Lung (tissue), 11 donors: ENCODE measurements at regions not wholly inside any gene's neighbourhood (a gene's known extent, or its start where the extent isn't known, plus 50 kb on each side); places are given as distances from the start of the nearest gene placed in this dataset.

Source experiments
- ATAC-seq: fragments of 200-7000 bp; cut with Tn5 transposase; one replicate; pipeline ENCODE4 v1.9.1; 2020; ENCODE audit warnings: moderate number of reproducible peaks; ENCODE audit not compliant: insufficient read depth, low FRiP score
- DNase-seq, 3 donors: peaks; one replicate each; pipeline ENCODE4 v3.0.0-alpha.2; 2013 to 2017
- H3K27ac ChIP-seq, 2 donors: one replicate each; pipeline ENCODE4 v1.5.1; 2013; ENCODE audit warnings: mild to moderate bottlenecking in 2 of 2, moderate library complexity in 2 of 2, control low read depth in 1 of 2, inconsistent platforms in 1 of 2, low read depth in 1 of 2, low read length in 1 of 2
- H3K27me3 ChIP-seq, 3 donors: one replicate each; pipeline ENCODE4 v1.5.1; 2013; ENCODE audit warnings: low read length in 2 of 3; ENCODE audit not compliant: control insufficient read depth in 3 of 3, insufficient read depth in 3 of 3
- H3K36me3 ChIP-seq, 4 donors: one replicate each; pipeline ENCODE4 v1.5.1; 2013; ENCODE audit warnings: low read length in 4 of 4, mild to moderate bottlenecking in 1 of 4, moderate library complexity in 1 of 4; ENCODE audit not compliant: control insufficient read depth in 4 of 4, insufficient read depth in 4 of 4
- H3K4me1 ChIP-seq, 5 donors: one replicate each; pipeline ENCODE4 v1.5.1; 2013; ENCODE audit warnings: low read length in 5 of 5, mild to moderate bottlenecking in 2 of 5, moderate library complexity in 1 of 5; ENCODE audit not compliant: control insufficient read depth in 5 of 5, insufficient read depth in 5 of 5
- H3K4me3 ChIP-seq: one replicate; pipeline ENCODE4 v1.5.1; 2013; ENCODE audit warnings: mild to moderate bottlenecking, control low read depth, moderate library complexity
- H3K9ac ChIP-seq, 2 donors: one replicate each; pipeline ENCODE4 v1.5.1; 2013; ENCODE audit warnings: low read length in 2 of 2, control low read depth in 1 of 2; ENCODE audit not compliant: insufficient read depth in 1 of 2
- H3K9me3 ChIP-seq, 4 donors: one replicate each; pipeline ENCODE4 v1.5.1; 2013; ENCODE audit warnings: low read length in 3 of 4, mild to moderate bottlenecking in 1 of 4, moderate library complexity in 1 of 4; ENCODE audit not compliant: control insufficient read depth in 4 of 4, insufficient read depth in 3 of 4
- CTCF ChIP-seq: IDR thresholded peaks from 2 replicates; pipeline ENCODE4 v1.5.1; 2012; ENCODE audit warnings: mild to moderate bottlenecking; ENCODE audit errors: control extremely low read depth, extremely low read depth
- WGBS, 2 donors: extraction: QIAGEN DNeasy Blood & Tissue Kit; methylation state at CpG; one replicate each; pipeline ENCODE4 v1.1.7; 2013; 5-methylcytosine and 5-hydroxymethylcytosine counted together
- donor health status: control.
- donor health status: control.
- donor health status: Bipolar disorder and iron deficiency.
- donor health status: healthy.
- donor health status: DM: yes; HTN: yes; CAD: no.

- Histone ChIP-seq H3K9me3 (no peaks in the 10 kb centered on the region), H3K4me3 (no peak overlapping the region), H3K27me3 (peaks cover 0 to 11% (median 2%) of the 10 kb centered on the region in 3 donors), H3K27ac (no peak overlapping the region), H3K36me3 (no peaks in the 10 kb centered on the region), H3K4me1 (no peaks in the 10 kb centered on the region), H3K9ac (no peak overlapping the region)
- WGBS, 2 donors, result 76 to 88% methylated on average over 7 of the region's 7 CpGs
- DNase-seq (no peak), ATAC-seq (no peak)
- no peak for TF ChIP-seq CTCF
Observed at GRCh38 chr20:43255877-43256276, 66.2 kb upstream of the PTPRT start.

DNA sequence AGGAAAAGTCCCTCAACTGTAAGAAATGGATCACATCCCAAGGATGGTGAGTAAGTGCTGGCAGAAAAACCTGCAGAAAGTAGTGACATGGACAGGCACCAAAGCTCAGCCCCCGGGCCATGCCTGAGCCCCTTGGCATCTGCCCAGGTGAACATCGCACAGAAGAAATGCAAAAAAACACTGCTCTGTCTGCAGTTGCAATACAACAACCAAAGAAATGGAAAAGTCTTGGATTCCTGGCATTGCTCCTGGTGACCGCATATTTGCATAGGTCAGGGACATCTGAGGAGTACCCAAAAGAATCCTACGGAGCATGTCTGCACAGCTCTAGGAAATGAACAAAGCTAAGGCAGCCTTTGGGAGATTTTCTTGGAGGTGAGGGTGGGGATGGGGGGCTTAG is 63.1 kb upstream of the PTPRT start:
- H3K27ac ChIP-seq, result no peak overlapping the region
- 71 to 83% methylated on average over 4 of the region's 4 CpGs for WGBS, 2 donors
- no peak overlapping the region for H3K9ac ChIP-seq
- peaks cover 0 to 11% (median 2%) of the 10 kb centered on the region in 3 donors for H3K27me3 ChIP-seq
- H3K4me3 ChIP-seq, result no peak overlapping the region
- DNase-seq, result no peak
- no peaks in the 10 kb centered on the region for H3K36me3 ChIP-seq
- H3K4me1 ChIP-seq, result no peaks in the 10 kb centered on the region
- no peak for ATAC-seq
- no peak for TF ChIP-seq CTCF
- H3K9me3 ChIP-seq, result no peaks in the 10 kb centered on the region

DNA sequence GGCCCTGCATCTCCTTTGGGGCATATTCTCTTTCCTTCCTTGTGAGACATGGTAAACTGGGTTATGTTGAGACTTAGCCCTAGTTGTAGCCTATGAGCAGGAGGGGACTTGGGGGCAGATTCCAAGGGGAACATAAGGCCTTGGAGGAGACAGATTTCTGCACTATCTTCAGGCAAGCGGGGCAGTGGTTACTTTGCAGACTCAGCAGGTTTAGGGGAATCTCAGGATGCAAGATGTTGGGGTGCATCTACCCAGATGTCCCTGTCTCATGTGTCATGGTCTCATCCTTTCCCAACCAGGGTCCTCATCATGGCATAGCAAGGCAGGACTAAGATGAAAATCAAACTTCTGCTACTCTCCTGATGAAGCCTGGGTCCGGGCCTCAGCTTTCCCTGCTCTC is 58.6 kb upstream of the PTPRT start:
- no peak for ATAC-seq
- Histone ChIP-seq H3K36me3 (no peaks in the 10 kb centered on the region), H3K9ac (no peak overlapping the region), H3K27ac (no peak overlapping the region), H3K4me1 (no peaks in the 10 kb centered on the region), H3K27me3 (peaks cover 0 to 5% (median 0%) of the 10 kb centered on the region in 3 donors), H3K4me3 (no peak overlapping the region), H3K9me3 (peaks cover 0 to 2% (median 0%) of the 10 kb centered on the region in 4 donors)
- TF ChIP-seq CTCF, result no peak
- no peak for DNase-seq
- 84 to 88% methylated on average over 2 of the region's 2 CpGs for WGBS, 2 donors

DNA sequence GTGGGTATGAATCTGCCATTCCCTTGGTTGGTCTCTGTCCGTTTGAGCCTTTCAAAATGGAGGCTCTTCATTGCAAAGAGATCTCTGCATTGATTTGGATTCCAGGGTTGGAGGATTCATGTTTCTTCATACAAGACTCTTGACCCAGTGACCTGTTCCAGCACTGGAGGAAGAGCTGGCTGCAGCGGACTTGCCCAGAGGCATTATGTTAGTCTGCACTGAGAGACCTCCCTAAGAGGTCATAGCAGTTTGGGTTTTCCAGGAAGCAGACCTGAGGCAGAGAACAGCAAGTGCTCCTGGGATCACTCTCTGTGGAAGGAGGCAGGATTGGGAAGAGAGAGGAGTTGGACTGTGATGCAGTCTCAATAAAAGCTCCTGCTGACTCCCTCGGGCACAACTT is 57.7 kb upstream of the PTPRT start:
- Histone ChIP-seq H3K4me3 (no peak overlapping the region), H3K9ac (no peak overlapping the region), H3K9me3 (peaks cover 0 to 2% (median 0%) of the 10 kb centered on the region in 4 donors), H3K36me3 (no peaks in the 10 kb centered on the region), H3K4me1 (no peaks in the 10 kb centered on the region), H3K27me3 (peaks cover 0 to 5% (median 0%) of the 10 kb centered on the region in 3 donors), H3K27ac (no peak overlapping the region)
- DNase-seq (no peak), ATAC-seq (no peak)
- WGBS, 2 donors, result 58 to 62% methylated on average over 3 of the region's 3 CpGs
- TF ChIP-seq CTCF, result no peak
